GM12891 (cell line): ENCODE measurements at regions not wholly inside any gene's neighbourhood (a gene's known extent, or its start where the extent isn't known, plus 50 kb on each side); places are given as distances from the start of the nearest gene placed in this dataset.

Experiments
- POLR2A ChIP-seq: IDR thresholded peaks from 2 replicates; pipeline ENCODE4 v1.6.1; 2011; ENCODE audit warnings: low read depth, low read length, control low read depth
- TAF1 ChIP-seq: IDR thresholded peaks from 2 replicates; pipeline ENCODE4 v1.6.1; 2011; ENCODE audit warnings: low read depth, low read length, control low read depth

DNA sequence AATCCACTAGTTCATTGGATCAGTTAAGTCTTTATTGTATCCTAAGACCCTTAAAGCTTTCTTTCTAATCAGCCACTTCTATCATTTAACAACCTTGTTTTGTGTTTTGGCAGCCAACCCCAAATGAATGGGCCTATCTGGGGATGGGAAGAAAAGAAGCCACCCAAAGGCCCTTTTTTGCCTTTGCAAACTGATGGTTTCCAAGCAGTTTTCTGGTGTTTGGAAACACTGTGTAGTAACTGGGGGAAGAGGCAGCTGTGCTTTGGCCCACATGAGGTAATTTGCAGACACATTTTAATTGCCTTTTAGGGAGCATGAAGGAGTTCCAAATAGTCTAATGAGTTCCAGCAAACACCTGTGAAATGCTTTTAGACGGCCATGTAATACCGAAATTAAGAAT is 1751.3 kb upstream of the WWC1 start:
- TF ChIP-seq POLR2A (no peak), TAF1 (no peak)
